HG02571 (cell line): ENCODE measurements at regions not wholly inside any gene's neighbourhood (a gene's known extent, or its start where the extent isn't known, plus 50 kb on each side); places are given as distances from the start of the nearest gene placed in this dataset.
"Not testable (repeated sequence)": the region's sequence is repeated elsewhere in the genome, so short reads cannot be mapped to it uniquely, and the experiment has no call there.

Experiments
- ATAC-seq: cut with Tn5 transposase; IDR thresholded peaks from one replicate; pipeline ENCODE4 v1.9.1; 2021; ENCODE audit warnings: mild to moderate bottlenecking, moderate library complexity; ENCODE audit not compliant: unreplicated experiment

DNA sequence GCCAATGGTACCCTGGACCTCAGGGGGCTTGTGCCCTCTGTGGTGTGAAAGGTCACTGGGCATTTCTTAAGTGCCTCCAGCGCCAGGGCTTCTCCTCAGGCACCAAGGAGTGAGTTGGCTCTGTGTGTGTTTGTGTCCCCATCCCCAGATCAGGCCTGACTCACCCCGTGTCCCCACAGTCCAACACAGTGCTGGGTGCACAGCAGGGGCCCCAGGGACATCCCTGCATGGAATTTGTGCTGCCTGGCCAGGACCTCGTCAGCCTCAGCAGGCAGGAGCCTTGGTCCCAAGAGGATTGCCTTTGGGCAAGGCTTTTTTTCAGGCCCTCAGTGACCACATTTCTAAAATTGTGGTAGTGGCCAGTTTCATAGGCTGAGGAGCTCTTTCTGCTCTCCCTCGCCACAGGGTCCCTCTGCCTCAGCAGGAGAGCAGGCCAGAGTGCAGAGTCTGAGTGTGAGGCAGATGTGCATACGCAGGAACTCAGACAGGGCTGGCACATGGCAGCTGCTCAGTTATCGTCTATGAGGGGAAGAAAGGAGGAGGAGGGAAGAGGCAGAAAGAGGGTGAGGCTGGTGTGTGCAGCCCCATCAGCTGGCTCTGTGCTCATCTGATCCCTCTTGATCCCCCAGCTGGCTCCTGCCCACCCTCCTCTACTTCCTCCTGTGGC, 215.6 kb downstream of the RPLP1 start:
- no peak for ATAC-seq

- no peak for ATAC-seq
These were observed 216.3 kb downstream of the RPLP1 start for GRCh38 chr15:69668963-69669362.

DNA sequence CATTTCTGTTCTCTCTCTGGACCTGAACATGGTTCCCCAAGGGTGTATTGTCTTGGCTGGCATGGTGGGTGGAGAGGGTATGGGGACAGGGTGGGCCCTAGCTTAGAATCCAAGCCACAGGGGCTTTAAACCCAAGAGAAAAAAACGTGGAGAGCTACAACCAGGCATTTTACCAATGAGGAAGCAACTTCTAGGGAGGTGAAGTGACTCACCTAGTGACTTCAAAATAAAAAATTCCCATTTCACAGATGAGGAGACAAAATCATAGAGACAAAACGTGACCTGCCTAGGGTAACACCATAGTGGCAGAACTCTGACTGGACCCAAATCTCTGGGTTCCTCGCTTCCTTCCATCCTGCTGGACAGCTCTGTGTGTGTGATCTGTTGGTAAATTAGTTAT, 216.8 kb downstream of the RPLP1 start:
- ATAC-seq = no peak

GRCh38 chr15:69673291-69673881, 220.8 kb downstream of the RPLP1 start:
- ATAC-seq = no peak

DNA sequence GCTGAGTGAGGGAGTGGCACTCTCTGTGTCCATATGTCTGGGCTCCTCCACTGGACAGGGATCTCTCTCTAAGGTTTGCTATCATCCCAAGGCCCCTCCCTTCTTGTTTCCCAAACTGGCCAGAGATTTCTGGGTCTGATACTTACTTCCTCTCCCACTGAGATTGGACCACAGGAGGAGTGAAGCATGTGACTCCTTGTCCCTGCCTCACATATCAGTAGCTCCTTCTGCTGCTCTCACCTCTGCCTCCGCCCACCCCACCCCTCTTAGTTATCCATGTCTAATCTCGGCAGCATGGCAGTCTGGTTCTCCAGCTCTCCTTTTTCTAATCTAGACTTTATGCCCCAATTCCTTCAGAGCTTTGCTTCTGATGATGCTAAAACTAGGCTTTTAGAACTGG, 223.1 kb downstream of the RPLP1 start:
- ATAC-seq = no peak

- no peak for ATAC-seq
These were observed 224.8 kb downstream of the RPLP1 start for GRCh38 chr15:69677403-69677802.

DNA sequence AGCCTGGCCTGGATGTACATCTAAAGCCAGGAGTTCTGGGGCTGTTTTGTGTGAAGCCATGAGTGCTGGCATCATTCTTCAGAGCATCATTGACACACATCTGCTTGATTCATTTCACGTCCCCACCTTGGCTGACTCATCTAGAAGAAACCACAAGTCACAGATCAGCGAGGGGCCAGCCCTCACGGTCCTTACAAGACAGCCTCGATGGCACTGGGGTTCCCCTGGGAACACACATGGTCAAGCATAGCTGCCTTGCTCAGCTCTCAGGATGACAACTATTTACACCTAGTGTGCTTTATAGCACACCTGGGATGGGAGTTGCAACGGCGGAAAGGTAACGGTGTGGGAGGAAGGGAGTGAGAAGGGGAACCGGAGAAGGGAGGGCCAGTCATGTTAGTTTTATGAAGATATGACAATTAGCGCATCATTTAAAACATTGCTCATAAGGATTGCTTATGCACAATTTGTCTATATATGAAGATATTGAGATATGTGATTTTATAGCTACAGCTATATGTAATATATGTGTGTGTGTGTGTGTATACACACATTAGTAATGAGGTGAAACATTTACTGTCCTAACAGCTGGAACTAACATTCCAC, 227.1 kb downstream of the RPLP1 start:
- peak; percentile 84 for ATAC-seq

- ATAC-seq = not testable (repeated sequence)
These were observed 232.2 kb downstream of the RPLP1 start for GRCh38 chr15:69684823-69685222.

DNA sequence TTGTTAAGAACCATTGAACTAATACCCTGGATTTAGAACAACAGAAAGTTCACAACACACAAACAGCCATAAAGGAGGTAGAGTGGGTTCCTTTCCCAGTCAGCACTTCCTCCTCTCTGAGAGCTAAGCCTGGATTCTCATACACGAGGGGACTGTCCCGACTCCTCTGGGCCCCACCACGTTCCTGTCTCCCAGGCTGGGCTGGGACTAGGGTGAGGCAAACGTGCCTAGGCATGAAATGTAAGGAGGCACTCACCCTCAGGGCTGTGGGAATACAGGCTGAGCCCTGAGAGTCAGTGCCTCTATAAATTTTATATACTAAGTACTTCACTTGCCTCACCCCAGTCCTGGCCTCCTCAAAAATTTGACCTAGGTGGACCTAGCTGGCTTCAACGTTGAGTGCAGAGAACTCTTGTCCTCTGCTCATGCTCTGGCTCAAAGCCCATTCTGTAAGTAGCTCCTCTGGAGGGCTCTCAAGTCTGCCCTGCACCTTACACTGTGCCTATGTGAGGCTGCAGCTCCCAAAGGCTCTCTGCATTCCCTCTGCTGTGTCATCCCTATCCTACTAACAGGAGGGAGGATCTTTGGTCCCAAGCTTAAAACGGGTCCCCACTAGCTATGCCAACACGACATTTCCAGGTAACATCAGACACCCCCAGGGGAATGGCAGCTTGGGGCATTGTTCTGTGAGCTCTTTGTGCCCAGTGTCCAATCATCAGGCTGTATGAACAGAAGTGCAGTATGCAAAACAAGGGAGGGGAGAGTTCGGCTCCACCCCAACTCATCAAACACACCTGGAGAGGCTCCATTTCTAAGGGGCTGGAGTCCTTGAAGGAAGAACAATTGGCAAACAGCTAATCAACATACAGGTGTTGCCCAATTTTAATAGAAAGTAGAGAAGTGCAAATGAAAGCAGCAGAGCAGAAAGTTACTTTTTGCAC, 233.2 kb downstream of the RPLP1 start:
- no peak for ATAC-seq

DNA sequence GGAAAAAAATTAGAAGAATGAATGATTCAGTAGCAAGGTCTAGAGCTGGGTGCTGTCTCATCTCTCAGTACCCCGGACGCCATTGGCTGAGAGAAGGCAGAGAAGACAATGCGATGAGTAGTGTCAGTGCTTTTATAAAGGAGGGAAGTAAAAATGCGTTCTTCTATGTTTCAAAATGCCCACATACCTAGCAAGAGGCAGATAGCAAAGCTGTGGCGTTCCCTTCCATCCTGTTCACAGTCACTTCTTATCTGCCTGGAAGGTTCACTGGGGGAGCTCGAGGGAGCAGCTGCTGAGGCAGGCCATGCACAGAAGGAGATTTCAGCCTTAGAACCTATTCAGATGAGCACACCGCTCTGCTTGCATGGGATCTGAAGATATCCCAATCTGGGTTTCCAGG, 234.0 kb downstream of the RPLP1 start:
- no peak for ATAC-seq

DNA sequence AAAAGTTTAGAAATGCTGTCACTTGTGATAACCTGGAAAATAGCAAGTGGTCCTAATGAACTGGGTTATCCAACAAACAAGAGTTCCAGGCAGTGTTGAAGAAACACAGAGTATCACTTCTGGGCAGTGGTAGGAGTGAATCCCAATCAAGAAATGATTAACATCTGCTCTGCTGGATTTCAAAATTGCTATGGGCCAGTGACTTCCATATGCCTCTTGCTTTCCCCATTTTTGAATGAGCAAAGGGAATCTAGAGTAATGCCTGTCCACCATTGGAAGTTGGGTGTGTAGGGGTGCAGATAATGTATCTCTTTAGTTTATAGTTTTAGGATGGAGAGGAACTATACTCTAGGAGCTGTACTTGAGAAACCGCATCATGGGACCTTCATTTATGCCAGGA, 236.5 kb downstream of the RPLP1 start:
- ATAC-seq = no peak

DNA sequence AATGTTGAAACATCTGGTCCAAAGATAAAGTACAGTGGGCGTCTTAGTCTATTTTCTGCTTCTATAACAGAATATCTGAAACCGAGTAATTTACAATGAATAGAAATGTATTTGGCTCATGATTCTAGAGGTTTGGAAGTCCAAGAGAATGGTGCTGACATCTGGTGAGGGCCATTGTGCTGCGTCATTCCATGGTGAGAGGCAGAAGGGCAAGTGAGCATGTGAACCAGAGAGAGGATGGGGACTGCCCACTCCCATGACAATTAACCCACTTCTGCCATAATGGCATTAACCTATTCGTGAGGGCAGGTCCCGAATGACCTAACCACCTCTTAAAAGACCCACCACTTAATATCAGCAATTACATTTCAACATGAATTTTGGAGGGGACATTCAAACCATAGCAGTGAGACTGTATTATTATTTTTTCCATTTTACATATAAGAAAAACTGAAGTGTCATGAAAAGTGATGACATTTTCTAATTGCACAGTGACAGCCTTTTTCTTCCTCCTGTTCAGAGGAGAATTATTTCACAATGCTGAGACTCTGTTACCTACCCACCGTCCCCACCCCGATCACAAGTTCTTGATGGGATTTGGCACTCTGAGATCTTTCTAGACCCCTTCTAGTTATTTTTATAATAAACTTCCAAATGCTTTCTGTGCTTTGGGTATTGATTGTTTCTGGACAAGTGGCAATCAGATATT, 238.8 kb downstream of the RPLP1 start:
- no peak for ATAC-seq

DNA sequence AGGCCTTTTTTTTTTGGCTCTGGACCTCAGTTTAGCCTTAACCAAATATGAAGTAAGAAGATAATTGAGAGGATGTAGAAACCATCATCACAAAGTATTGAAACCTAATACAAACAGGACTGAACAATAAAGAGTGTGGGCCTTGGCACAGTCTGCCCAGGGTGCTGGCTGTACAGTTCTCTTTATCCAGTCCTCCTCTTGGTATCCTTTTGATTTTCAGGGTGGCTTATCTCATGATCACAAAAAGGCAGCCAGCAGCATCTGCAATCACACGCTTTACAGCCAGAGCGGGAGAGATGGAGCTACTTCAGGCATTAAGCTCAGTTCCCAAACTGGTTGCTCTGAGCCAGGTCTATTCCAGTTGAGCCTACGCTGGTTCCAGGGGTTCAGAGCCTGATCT, 239.7 kb downstream of the RPLP1 start:
- no peak for ATAC-seq

DNA sequence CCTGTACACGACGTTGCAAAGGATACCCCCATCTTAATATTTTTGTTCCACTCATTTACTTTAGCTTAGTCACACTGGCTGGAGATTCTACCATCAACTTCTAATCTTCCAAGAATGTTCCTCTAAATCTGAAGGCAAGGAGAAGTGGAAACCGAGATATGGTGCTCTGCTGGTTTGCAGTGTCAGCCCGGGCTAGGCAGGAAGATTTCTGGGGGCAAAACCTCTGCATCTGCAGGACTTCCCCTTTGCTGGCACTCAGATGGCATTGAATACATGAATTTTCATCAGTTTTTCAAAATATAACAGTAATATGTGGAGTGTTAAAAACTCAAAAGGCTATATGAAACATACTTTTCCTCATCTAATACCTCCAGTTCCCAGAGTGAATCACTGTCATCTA, 240.4 kb downstream of the RPLP1 start:
- no peak for ATAC-seq

GRCh38 chr15:69696946-69697345, 244.3 kb downstream of the RPLP1 start:
- ATAC-seq = no peak

DNA sequence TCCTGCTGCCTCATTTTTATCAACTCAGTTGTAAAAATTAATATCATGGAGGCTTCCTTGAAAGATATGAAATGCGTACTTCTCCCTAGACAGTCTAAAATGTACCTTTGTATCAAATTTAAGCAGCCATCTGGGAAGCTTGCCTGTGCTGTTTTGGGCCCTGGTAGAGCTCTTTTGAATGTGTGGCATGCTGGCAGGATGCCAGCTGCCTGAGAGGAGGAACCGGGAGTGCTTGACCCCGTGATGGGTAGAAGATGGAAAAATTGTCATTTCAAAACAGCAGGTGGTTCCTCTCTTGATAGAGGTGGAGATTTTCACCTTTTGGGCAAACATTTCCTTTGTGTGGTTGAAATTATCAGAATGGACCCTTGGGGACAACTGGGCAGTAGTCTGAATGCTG, 245.3 kb downstream of the RPLP1 start:
- no peak for ATAC-seq

GRCh38 chr15:69699096-69699495, 246.5 kb downstream of the RPLP1 start:
- no peak for ATAC-seq

DNA sequence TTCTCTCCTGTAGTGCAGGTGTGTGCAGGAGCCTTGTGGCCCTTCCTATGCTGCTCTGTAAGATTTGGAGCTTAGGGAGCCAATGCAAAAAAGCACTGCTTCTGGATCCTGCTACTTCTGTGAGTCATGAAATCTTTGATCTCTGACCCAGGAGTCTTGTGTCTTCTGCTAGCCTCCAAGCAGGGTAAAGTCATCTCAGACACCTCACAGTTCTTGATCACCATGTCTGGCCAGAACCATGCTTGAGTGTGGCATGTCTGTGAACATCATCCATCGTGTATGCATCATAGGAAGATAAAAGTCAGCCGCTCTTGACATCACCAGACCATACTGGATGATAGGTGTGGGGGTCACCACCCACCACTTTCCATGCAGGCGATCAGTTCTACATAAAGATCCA, 247.8 kb downstream of the RPLP1 start:
- no peak for ATAC-seq

- ATAC-seq = no peak
These were observed 248.6 kb downstream of the RPLP1 start for GRCh38 chr15:69701198-69701597.

DNA sequence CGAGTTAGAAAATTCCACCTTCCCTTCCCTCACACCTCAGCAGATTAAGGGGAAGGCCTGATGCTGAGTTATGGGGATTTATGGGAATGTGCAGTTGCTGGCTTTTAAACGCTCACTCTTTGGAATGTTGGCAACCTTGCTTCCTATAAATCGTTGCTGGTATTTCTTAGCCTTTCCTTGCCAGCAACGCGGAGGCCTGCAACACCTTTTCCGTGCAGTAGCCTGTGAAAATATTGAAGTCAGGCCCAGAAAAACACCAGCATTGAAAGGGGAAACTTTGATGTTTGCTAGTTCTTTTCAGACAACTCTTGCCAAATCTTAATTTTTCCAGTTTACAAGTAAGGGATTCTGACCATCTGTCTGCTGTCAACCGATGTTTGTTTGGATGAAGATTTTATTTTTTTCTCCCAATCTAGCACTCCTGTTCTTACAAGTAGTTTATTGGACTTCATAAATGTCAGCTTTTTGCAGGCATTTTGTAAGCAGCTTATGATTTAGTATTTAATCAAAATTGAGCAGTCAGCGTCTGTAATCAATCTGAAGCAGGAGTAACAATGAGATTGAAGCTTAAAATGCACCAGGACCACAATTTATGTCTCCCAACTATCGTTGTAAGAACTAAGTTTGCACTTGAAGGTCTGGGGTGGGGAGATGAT, 251.0 kb downstream of the RPLP1 start:
- no peak for ATAC-seq
